ENCODE measurements at regions not wholly inside any gene's neighbourhood (a gene's known extent, or its start where the extent isn't known, plus 50 kb on each side); places are given as distances from the start of the nearest gene placed in this dataset.

GRCh38 chr7:117929237-117929636, 56.0 kb upstream of the CTTNBP2 start:
- peak; percentile 61 for DNase-seq (ENCODE audit: low spot score)

- no peak for DNase-seq (ENCODE audit: low spot score)
Observed at GRCh38 chr7:117931314-117931713, 58.1 kb upstream of the CTTNBP2 start.

- no peak for DNase-seq (ENCODE audit: low spot score)
Observed at GRCh38 chr7:117937049-117937752, 64.0 kb upstream of the CTTNBP2 start.

- DNase-seq (ENCODE audit: low spot score) = no peak
Observed at GRCh38 chr7:117937753-117938483, 64.7 kb upstream of the CTTNBP2 start.

GRCh38 chr7:117941138-117941810, 68.0 kb upstream of the CTTNBP2 start:
- no peak for DNase-seq (ENCODE audit: low spot score)

GRCh38 chr7:117942780-117943179, 69.5 kb upstream of the CTTNBP2 start:
- no peak for DNase-seq (ENCODE audit: low spot score)

GRCh38 chr7:117944886-117945285, 71.6 kb upstream of the CTTNBP2 start:
- DNase-seq (ENCODE audit: low spot score) = no peak

- peak; percentile 20 for DNase-seq (ENCODE audit: low spot score)
Observed at GRCh38 chr7:117946151-117946633, 73.0 kb upstream of the CTTNBP2 start.

GRCh38 chr7:117949232-117949631, 76.0 kb upstream of the CTTNBP2 start:
- no peak for DNase-seq (ENCODE audit: low spot score)

- DNase-seq (ENCODE audit: low spot score) = no peak
Observed at GRCh38 chr7:117950601-117951260, 77.5 kb upstream of the CTTNBP2 start.

- DNase-seq (ENCODE audit: low spot score) = no peak
Observed at GRCh38 chr7:117951285-117951684, 78.0 kb upstream of the CTTNBP2 start.

- DNase-seq (ENCODE audit: low spot score) = no peak
Observed at GRCh38 chr7:117951691-117952280, 78.5 kb upstream of the CTTNBP2 start.

GRCh38 chr7:117955046-117955445, 81.8 kb upstream of the CTTNBP2 start:
- no peak for DNase-seq (ENCODE audit: low spot score)

- DNase-seq (ENCODE audit: low spot score) = no peak
Observed at GRCh38 chr7:117960351-117960750, 87.1 kb upstream of the CTTNBP2 start.

GRCh38 chr7:117961235-117961634, 88.0 kb upstream of the CTTNBP2 start:
- no peak for DNase-seq (ENCODE audit: low spot score)

- peak; percentile 8 for DNase-seq (ENCODE audit: low spot score)
Observed at GRCh38 chr7:117962366-117962994, 89.2 kb upstream of the CTTNBP2 start.

- DNase-seq (ENCODE audit: low spot score) = peak; percentile 70
Observed at GRCh38 chr7:117963264-117964197, 90.3 kb upstream of the CTTNBP2 start.

GRCh38 chr7:117970801-117971200, 97.6 kb upstream of the CTTNBP2 start:
- DNase-seq (ENCODE audit: low spot score) = no peak

GRCh38 chr7:117971556-117972244, 98.5 kb upstream of the CTTNBP2 start:
- no peak for DNase-seq (ENCODE audit: low spot score)

All from umbilical cord (tissue), 1 donor.